Gastrocnemius medialis (tissue), 4 donors: ENCODE measurements at regions not wholly inside any gene's neighbourhood (a gene's known extent, or its start where the extent isn't known, plus 50 kb on each side); places are given as distances from the start of the nearest gene placed in this dataset.
"Not testable (repeated sequence)": the region's sequence is repeated elsewhere in the genome, so short reads cannot be mapped to it uniquely, and the experiment has no call there.

ENCODE experiments used
- ATAC-seq, 2 donors: fragments of 150-250 bp; one replicate each; pipeline ENCODE4 v1.9.1; 2016
- DNase-seq, 2 donors: peaks; one replicate each; pipeline ENCODE4 v3.0.0-alpha.2; 2019
- H3K27ac ChIP-seq, 4 donors: fragments of 200-600 bp; sonication (generic); 1 replicate in 1 of 4; 2 replicates in 3 of 4; pipeline ENCODE4 v1.5.1; 2016 to 2018; ENCODE audit warnings: mild to moderate bottlenecking in 2 of 4, moderate library complexity in 1 of 4
- H3K27me3 ChIP-seq, 3 donors: fragments of 200-600 bp; sonication (generic) in 2 of 3; 1 replicate in 1 of 3; 2 replicates in 2 of 3; pipeline versions ENCODE4 v1.5.1 to v1.6.0; 2016 to 2019; ENCODE audit warnings: mild to moderate bottlenecking in 1 of 3, moderate library complexity in 1 of 3
- H3K36me3 ChIP-seq, 2 donors: fragments of 200-600 bp; sonication (generic) in 1 of 2; one replicate each; pipeline ENCODE4 v1.5.1; 2017 to 2018
- H3K4me1 ChIP-seq, 2 donors: fragments of 200-600 bp; sonication (generic) in 1 of 2; one replicate each; pipeline ENCODE4 v1.5.1; 2016 to 2017; ENCODE audit warnings: mild to moderate bottlenecking in 2 of 2
- H3K4me3 ChIP-seq, 4 donors: fragments of 200-600 bp; sonication (generic) in 3 of 4; 1 replicate in 1 of 4; 2 replicates in 3 of 4; pipeline ENCODE4 v1.5.1; 2016 to 2019; ENCODE audit warnings: mild to moderate bottlenecking in 2 of 4
- H3K9me3 ChIP-seq, 3 donors: fragments of 200-600 bp; sonication (generic) in 2 of 3; 1 replicate in 1 of 3; 2 replicates in 2 of 3; pipeline ENCODE4 v1.5.1; 2016 to 2019
- POLR2A ChIP-seq, 2 donors: fragments of 450-650 bp; IDR thresholded peaks; one replicate each; pipeline ENCODE4 v1.6.1; 2017; ENCODE audit warnings: antibody characterized with exemption in 2 of 2, mild to moderate bottlenecking in 2 of 2, moderate library complexity in 2 of 2
- in situ Hi-C, 4 donors: fragments of 200-750 bp; cut with MboI; loops; one replicate each; pipeline versions ENCODE4 v1.15.0 to v1.8.0; 2017; ENCODE audit warnings: low sequenced_read_pairs in 4 of 4
- intact Hi-C: fragments of 100-400 bp; cut with DNase I; formaldehyde crosslinking; loops from one replicate; pipeline ENCODE4 v1.15.1; 2023; ENCODE audit warnings: low total_unique reads
- TF ChIP-seq, protein P1 (sequence below), 5 experiments: fragments of 450-650 bp in 3 of 5; fragments of 200-600 bp in 2 of 5; sonication (generic) in 2 of 5; IDR thresholded peaks in 4 of 5; conservative IDR thresholded peaks in 1 of 5; 1 replicate in 4 of 5; 2 replicates in 1 of 5; pipeline ENCODE4 v1.5.1; 2016 to 2019; ENCODE audit warnings: antibody characterized with exemption in 5 of 5, mild to moderate bottlenecking in 3 of 5, moderate library complexity in 3 of 5

DNA sequence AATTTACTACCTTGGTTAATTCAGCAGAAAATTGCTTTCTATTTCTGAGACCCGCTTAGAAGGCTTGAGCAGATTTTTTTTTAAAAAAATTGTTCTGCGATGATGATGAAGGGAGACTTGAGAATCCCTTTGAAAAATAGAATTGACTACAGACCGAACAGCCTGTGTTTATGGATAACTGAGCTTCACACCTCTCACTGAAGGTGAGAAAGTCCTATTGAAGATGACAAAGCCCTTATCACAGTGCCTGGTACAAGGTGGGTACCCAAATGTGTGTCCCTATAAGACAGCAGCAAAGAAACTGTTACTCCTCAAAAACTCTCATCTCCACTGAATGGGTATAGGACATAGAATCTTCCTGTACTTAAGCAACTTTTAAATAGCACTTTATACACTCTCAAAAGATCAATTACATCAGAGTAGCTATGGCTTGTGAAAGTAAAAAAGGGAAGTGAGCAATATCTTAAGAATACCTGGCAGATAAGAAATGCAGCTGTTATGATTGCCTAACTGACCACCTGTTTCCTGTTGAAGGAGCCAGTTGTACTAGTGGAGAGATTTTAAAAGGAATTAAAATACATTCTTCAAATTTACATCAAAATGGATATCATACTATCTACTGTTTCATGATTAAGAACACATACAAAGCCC lies 419.7 kb downstream of the CHSY3 start:
- no peaks in the 10 kb centered on the region for H3K27me3 ChIP-seq
- in situ Hi-C loops = no loop called here
- H3K4me3 ChIP-seq = no peak overlapping the region
- no peaks in the 10 kb centered on the region for H3K9me3 ChIP-seq
- DNase-seq = no peak
- no peak overlapping the region for H3K27ac ChIP-seq
- TF ChIP-seq, protein P1, sequence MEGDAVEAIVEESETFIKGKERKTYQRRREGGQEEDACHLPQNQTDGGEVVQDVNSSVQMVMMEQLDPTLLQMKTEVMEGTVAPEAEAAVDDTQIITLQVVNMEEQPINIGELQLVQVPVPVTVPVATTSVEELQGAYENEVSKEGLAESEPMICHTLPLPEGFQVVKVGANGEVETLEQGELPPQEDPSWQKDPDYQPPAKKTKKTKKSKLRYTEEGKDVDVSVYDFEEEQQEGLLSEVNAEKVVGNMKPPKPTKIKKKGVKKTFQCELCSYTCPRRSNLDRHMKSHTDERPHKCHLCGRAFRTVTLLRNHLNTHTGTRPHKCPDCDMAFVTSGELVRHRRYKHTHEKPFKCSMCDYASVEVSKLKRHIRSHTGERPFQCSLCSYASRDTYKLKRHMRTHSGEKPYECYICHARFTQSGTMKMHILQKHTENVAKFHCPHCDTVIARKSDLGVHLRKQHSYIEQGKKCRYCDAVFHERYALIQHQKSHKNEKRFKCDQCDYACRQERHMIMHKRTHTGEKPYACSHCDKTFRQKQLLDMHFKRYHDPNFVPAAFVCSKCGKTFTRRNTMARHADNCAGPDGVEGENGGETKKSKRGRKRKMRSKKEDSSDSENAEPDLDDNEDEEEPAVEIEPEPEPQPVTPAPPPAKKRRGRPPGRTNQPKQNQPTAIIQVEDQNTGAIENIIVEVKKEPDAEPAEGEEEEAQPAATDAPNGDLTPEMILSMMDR (IDR thresholded peaks at IDR 0.05 in 4 of 5, conservative IDR thresholded peaks at IDR 0.05 in 1 of 5) = no peak
- TF ChIP-seq POLR2A (IDR thresholded peaks at IDR 0.05) = no peak
- ATAC-seq = no peak
- no peaks in the 10 kb centered on the region for H3K4me1 ChIP-seq
- H3K36me3 ChIP-seq = no peaks in the 10 kb centered on the region
- intact Hi-C loops = no loop called here

DNA sequence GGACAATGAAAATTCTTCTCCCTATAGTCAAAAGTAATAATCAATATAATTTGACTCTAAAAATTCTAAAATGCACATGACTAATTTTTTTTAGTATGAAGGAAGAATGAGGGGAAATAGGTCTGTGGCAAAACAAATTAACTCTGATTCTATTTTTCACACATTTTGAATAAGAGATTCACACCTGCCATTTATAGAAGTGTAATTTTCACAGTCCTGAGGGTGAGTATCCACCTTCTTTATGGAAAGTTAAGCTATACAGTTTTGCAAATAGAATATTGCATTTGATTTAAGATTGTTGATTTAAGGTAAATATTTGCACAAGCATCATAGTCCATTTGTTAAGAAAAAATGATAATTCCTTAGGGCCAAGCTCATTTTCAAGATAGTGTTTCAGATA lies 417.7 kb downstream of the CHSY3 start:
- H3K9me3 ChIP-seq = no peaks in the 10 kb centered on the region
- intact Hi-C loops = no loop called here
- H3K4me3 ChIP-seq = no peak overlapping the region
- no peaks in the 10 kb centered on the region for H3K4me1 ChIP-seq
- no peaks in the 10 kb centered on the region for H3K36me3 ChIP-seq
- DNase-seq (no peak), ATAC-seq (no peak)
- no peak overlapping the region for H3K27ac ChIP-seq
- no peaks in the 10 kb centered on the region for H3K27me3 ChIP-seq
- TF ChIP-seq POLR2A (IDR thresholded peaks at IDR 0.05) = no peak
- TF ChIP-seq, protein P1 (IDR thresholded peaks at IDR 0.05 in 4 of 5, conservative IDR thresholded peaks at IDR 0.05 in 1 of 5) = no peak
- in situ Hi-C loops = no loop called here

DNA sequence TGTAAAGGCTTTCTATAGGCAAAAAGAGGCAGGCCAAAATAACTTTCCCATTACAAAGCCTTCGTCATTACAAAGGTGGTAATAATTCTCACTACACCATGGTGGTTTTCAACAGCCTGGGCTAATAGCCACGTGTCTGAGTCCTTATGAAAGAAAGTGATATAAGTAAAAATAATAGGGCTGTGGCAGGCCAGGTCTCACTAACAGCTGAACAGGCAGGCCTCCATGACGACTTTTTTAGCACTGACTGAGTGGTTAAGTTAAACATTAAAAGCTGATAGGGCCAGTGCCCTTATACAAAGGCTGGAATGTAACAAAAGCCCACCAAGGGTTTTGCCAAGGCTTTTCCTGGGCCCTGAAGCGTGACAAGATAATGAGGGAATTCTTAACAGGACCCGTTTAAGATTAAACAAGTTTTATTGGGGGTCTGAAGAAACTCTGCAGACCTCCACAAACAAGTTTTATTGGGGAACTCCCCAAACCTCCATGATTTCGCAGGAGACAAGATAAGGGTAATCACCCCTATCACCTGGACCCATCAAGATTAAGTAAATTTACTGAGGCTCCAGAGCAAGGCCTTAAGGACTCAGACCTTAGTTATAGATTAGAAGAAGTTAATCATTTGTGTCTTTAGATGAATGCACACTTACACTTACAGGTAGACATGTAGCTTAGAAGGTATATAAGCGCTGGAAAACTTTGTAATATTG lies 412.9 kb downstream of the CHSY3 start:
- H3K36me3 ChIP-seq = no peaks in the 10 kb centered on the region
- no peaks in the 10 kb centered on the region for H3K4me1 ChIP-seq
- DNase-seq (no peak), ATAC-seq (no peak)
- no peak overlapping the region for H3K27ac ChIP-seq
- intact Hi-C loops = no loop called here
- no peak overlapping the region for H3K4me3 ChIP-seq
- H3K27me3 ChIP-seq = no peaks in the 10 kb centered on the region
- no peak for TF ChIP-seq POLR2A (IDR thresholded peaks at IDR 0.05)
- TF ChIP-seq, protein P1 (IDR thresholded peaks at IDR 0.05 in 4 of 5, conservative IDR thresholded peaks at IDR 0.05 in 1 of 5) = no peak
- in situ Hi-C loops = no loop called here
- H3K9me3 ChIP-seq = no peaks in the 10 kb centered on the region

DNA sequence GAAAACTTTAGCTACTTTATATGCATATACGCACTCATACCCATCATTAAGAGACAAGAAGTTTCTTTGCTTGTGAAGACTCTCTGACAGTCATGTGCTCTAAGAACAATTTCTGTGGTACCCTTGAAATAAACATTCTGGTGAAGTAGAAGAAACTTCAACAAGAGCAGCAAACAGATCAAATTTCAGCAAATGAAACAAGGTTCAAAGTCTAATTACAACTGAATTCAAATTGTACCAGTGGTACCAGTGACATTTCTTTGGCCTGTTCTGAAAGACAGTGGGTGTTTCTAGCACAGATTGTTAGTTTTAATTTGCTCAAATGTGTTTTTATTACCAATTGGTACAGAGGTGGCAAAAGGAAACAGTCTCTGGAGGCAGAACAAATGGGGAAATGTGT lies 391.0 kb downstream of the CHSY3 start:
- no peak overlapping the region for H3K4me3 ChIP-seq
- H3K36me3 ChIP-seq = no peaks in the 10 kb centered on the region
- H3K9me3 ChIP-seq = no peaks in the 10 kb centered on the region
- ATAC-seq (no peak), DNase-seq (no peak)
- in situ Hi-C loops (no loop called here), intact Hi-C loops (no loop called here)
- H3K27ac ChIP-seq = no peak overlapping the region
- TF ChIP-seq, protein P1 (IDR thresholded peaks at IDR 0.05 in 4 of 5, conservative IDR thresholded peaks at IDR 0.05 in 1 of 5) = no peak
- no peak for TF ChIP-seq POLR2A (IDR thresholded peaks at IDR 0.05)
- no peaks in the 10 kb centered on the region for H3K27me3 ChIP-seq
- H3K4me1 ChIP-seq = no peaks in the 10 kb centered on the region

DNA sequence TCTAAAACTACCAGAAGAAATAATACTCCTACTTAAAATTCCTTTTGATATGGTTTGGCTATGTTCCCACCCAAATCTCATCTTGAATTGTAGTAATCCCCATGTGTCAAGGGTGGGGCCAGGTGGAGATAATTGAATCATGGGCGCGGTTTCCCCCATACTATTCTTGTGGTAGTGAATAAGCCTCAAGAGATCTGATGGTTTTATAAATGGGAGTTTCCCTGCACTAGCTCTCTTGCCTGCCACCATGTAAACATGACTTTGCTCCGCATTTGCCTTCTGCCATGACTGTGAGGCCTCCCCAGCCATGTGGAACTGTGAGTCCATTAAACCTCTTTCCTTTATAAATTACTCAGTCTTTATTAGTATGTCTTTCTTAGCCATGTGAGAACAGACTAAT lies 390.5 kb downstream of the CHSY3 start:
- H3K27me3 ChIP-seq, H3K9me3 ChIP-seq, in situ Hi-C loops, H3K4me3 ChIP-seq, DNase-seq, H3K36me3 ChIP-seq, H3K27ac ChIP-seq, ATAC-seq, H3K4me1 ChIP-seq, intact Hi-C loops: not testable (repeated sequence)
